ENCODE measurements at regions not wholly inside any gene's neighbourhood (a gene's known extent, or its start where the extent isn't known, plus 50 kb on each side); places are given as distances from the start of the nearest gene placed in this dataset.

- H3K27ac ChIP-seq, result no peak overlapping the region
- H3K27me3 ChIP-seq, result no peaks in the 10 kb centered on the region
- no peaks in the 10 kb centered on the region for H3K4me1 ChIP-seq
- H3K9ac ChIP-seq (ENCODE audit: low read depth in 2 of 2, low read length in 2 of 2), result no peak overlapping the region
- DNase-seq, result no peak
- intact Hi-C loops (cut with DNase I), result no loop called here
- no peaks in the 10 kb centered on the region for H3K36me3 ChIP-seq
- H3K9me3 ChIP-seq, result no peaks in the 10 kb centered on the region
- H3K4me3 ChIP-seq, result no peak overlapping the region
- TF ChIP-seq, protein P1, sequence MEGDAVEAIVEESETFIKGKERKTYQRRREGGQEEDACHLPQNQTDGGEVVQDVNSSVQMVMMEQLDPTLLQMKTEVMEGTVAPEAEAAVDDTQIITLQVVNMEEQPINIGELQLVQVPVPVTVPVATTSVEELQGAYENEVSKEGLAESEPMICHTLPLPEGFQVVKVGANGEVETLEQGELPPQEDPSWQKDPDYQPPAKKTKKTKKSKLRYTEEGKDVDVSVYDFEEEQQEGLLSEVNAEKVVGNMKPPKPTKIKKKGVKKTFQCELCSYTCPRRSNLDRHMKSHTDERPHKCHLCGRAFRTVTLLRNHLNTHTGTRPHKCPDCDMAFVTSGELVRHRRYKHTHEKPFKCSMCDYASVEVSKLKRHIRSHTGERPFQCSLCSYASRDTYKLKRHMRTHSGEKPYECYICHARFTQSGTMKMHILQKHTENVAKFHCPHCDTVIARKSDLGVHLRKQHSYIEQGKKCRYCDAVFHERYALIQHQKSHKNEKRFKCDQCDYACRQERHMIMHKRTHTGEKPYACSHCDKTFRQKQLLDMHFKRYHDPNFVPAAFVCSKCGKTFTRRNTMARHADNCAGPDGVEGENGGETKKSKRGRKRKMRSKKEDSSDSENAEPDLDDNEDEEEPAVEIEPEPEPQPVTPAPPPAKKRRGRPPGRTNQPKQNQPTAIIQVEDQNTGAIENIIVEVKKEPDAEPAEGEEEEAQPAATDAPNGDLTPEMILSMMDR (IDR thresholded peaks at IDR 0.05), result no peak
Measured at GRCh38 chr14:104335611-104336010, 197.2 kb downstream of the KIF26A start.

DNA sequence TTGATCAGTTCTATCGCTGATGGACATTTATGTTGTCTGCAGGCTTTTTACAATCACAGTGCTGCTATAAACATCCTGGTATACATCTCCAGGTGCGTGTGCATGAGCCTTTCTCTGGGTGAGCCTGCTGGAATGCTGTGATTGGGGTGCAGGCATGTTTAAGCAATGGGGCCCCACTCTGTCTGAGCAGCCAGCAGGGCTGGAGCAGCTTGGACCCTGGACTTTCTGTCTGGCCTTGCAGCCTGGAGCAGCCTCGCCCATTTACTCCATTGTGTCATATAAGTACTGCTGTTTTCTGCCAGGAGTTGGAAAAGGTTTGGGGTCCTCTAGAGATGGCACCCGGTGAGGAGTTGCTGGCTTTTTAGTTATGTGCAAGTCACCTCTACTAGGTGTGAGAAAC lies 199.0 kb downstream of the KIF26A start:
- no peaks in the 10 kb centered on the region for H3K27me3 ChIP-seq
- peaks cover 3% of the 10 kb centered on the region for H3K4me1 ChIP-seq
- TF ChIP-seq, protein P1 (IDR thresholded peaks at IDR 0.05), result no peak
- H3K9ac ChIP-seq (ENCODE audit: low read depth in 2 of 2, low read length in 2 of 2), result no peak overlapping the region
- no peaks in the 10 kb centered on the region for H3K9me3 ChIP-seq
- no peak overlapping the region for H3K27ac ChIP-seq
- no peaks in the 10 kb centered on the region for H3K36me3 ChIP-seq
- no peak overlapping the region for H3K4me3 ChIP-seq
- intact Hi-C loops (cut with DNase I), result no loop called here
- DNase-seq, result no peak

- no peak overlapping the region for H3K9ac ChIP-seq (ENCODE audit: low read depth in 2 of 2, low read length in 2 of 2)
- H3K4me3 ChIP-seq, result no peak overlapping the region
- H3K27ac ChIP-seq, result no peak overlapping the region
- no peaks in the 10 kb centered on the region for H3K27me3 ChIP-seq
- H3K9me3 ChIP-seq, result no peaks in the 10 kb centered on the region
- H3K4me1 ChIP-seq, result peaks cover 7% of the 10 kb centered on the region
- H3K36me3 ChIP-seq, result no peaks in the 10 kb centered on the region
- DNase-seq, result no peak
- intact Hi-C loops (cut with DNase I), result no loop called here
- TF ChIP-seq, protein P1 (IDR thresholded peaks at IDR 0.05), result no peak
Measured at GRCh38 chr14:104339361-104339760, 201.0 kb downstream of the KIF26A start.

GRCh38 chr14:104339829-104340228 lies 201.4 kb downstream of the KIF26A start:
- Histone ChIP-seq H3K36me3 (no peaks in the 10 kb centered on the region), H3K9me3 (no peaks in the 10 kb centered on the region), H3K27me3 (no peaks in the 10 kb centered on the region), H3K9ac (ENCODE audit: low read depth in 2 of 2, low read length in 2 of 2) (no peak overlapping the region), H3K27ac (no peak overlapping the region), H3K4me1 (peaks cover 7% of the 10 kb centered on the region), H3K4me3 (no peak overlapping the region)
- no peak for DNase-seq
- intact Hi-C loops (cut with DNase I), result loop anchor here (10.0 kb wide), 1 partner anchor 205 kb away; the partner anchor contains the start of gene KIF26A
- TF ChIP-seq, protein P1 (IDR thresholded peaks at IDR 0.05), result no peak

- no peaks in the 10 kb centered on the region for H3K36me3 ChIP-seq
- H3K27ac ChIP-seq, result no peak overlapping the region
- peaks cover 7% of the 10 kb centered on the region for H3K4me1 ChIP-seq
- no peak overlapping the region for H3K4me3 ChIP-seq
- intact Hi-C loops (cut with DNase I), result loop anchor here (10.0 kb wide), 1 partner anchor 207 kb away; the partner anchor contains the start of gene KIF26A
- no peak overlapping the region for H3K9ac ChIP-seq (ENCODE audit: low read depth in 2 of 2, low read length in 2 of 2)
- H3K27me3 ChIP-seq, result no peaks in the 10 kb centered on the region
- peak; percentile 83 for DNase-seq
- no peaks in the 10 kb centered on the region for H3K9me3 ChIP-seq
- TF ChIP-seq, protein P1 (IDR thresholded peaks at IDR 0.05), result peak; percentile 75
Measured at GRCh38 chr14:104341532-104342434, 203.4 kb downstream of the KIF26A start.
